HG02763 (cell line): ENCODE measurements at regions not wholly inside any gene's neighbourhood (a gene's known extent, or its start where the extent isn't known, plus 50 kb on each side); places are given as distances from the start of the nearest gene placed in this dataset.

Experiments
- ATAC-seq: cut with Tn5 transposase; IDR thresholded peaks from one replicate; pipeline ENCODE4 v1.9.1; 2021; ENCODE audit warnings: mild to moderate bottlenecking, moderate library complexity; ENCODE audit not compliant: unreplicated experiment

DNA sequence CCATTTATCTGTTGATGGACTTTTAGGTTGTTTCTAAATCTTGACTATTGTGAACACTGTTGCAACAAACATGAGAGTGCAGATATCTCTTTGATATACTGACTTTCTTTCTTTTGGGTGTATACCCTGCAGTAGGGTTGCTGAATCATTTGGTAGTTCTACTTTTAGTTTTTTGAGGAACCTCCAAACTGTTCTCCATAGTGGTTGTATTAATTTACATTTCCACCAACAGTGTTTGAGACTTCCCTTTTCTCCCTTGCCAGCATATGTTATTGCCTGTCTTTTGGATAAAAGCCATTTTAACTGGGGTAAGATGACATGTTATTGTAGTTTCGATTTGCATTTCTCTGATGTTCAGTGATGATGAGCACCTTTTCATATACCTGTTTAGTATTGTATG is 330.0 kb downstream of the DDX10 start:
- ATAC-seq, result no peak

DNA sequence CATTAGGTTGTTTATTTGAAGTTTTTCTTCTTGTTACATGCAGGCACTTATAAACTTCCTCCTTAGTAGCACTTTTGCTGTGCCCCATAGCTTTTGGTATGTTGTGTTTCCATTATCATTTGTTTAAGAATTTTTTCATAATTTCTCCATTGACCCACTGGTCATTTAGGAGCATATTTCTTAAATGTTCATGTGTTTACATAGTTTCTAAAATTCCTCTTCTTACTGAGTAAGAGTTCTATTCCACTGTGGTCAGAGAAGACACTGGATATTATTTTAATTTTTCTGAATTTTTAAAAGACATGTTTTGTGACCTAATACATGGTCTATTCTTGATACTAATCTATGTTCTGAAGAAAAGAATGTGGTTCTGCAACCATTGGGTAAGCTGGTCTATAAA is 333.0 kb downstream of the DDX10 start:
- no peak for ATAC-seq

DNA sequence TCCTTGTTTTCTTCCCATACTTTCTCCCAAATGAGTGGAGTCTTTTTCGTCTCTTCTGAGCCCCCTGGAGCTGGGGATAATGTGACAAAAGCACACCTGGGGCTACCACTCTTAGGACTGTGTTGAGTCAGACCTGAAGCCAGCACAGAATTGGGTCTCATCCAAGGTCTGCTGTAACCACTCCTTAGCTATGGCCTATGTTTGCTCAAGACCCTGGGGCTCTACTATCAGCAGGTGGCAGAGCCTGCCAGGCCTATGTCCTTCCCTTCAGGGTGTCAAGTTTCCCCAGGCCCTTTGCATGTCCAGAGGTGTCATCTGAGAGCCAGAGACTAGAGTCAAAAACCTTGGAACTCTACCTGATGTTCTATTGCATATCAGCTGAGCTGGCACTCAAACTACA is 335.7 kb downstream of the DDX10 start:
- ATAC-seq, result no peak

DNA sequence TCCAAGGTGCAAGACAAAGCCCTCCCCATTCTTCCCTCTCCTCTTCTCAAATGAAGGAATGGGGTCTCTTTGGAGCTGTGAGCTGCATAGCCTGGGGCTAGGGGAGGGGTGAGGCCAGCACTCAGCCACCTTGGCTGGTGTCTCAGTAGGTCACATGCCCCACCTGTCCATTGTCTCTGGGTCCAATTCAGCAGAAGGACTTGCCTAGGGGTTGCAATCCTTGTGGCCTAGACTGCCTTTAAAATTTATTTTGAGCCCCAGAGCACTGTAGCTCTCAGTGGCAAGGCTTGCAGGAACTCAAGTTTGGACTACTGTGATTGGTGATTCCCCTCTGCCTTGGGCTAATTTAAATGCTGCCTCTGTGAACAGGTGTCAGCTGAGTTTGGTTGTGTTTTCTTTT is 336.7 kb downstream of the DDX10 start:
- ATAC-seq, result no peak

DNA sequence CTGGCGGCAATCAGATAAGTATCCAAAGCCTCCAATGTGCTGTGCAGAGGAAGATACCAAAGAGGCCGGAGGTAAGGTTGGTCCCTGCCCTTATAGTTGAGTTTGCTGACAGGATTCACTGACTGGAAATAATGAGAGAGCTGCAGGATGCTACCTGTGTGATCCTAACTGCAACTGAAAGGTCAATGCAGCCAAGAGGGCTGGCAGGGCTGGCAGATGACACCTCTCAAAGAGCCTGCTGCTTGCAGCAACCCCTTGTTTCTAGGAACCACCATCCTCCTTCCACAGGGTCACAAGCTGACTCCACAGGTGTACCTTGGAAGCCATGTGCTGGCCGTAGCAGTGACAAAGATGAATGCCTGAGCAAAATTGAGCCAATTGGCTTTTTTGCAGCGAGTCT is 348.1 kb downstream of the DDX10 start:
- ATAC-seq, result no peak

DNA sequence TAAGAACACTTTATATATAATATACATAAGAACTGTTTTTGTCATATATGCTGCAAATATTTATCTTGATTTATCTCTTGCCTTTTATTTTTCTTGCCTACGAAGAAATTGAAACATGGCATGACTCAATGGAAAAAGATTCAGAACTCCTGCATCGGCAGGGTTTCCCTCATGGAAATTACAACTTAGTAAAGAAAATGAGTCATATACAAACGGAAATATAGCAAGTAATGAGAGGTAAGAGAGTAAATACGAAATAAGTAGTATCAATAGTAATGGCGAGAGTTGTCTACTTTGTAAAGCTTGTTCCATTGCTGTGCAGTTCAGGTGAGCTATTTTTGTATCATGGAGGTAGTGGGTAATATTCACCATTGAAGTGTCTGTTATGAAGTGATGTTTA is 350.4 kb downstream of the DDX10 start:
- no peak for ATAC-seq

DNA sequence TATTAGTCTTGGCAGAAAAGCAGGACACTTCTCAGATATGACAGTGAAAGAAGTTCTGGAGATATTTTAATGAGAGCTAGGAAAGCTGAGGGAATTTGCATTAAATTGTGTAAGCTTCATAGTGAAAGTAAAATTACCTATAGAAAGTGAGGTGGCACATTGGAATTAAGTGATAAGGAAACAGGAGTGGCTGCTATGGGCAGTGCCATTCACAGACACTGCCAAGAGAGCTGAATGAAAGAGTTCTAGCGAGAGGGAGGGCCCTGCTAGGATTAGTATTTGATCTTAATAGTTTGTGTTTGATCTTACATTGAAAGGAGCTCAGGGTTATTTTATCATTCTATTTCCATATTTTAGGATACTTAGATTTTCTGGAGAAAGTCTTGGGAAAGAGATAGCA is 351.9 kb downstream of the DDX10 start:
- ATAC-seq, result no peak

DNA sequence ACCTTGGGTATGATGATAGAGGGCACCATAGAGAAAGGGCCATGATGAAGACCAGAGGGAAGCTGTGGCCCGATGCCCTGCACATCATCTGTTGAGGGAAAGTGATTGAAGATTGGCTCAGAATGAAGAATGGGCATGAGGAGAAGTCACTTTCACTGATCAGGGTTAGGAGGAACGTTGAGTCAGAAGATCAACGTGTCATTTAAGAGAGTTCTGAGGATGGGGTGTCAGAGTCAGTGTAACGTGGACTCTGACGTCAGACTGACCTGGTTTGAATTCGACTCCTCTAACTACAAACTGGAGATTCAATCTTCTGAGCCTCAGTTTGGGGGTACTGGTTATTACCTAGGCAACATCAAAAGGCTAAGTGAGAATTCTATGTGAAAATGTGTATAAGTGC is 352.6 kb downstream of the DDX10 start:
- no peak for ATAC-seq

DNA sequence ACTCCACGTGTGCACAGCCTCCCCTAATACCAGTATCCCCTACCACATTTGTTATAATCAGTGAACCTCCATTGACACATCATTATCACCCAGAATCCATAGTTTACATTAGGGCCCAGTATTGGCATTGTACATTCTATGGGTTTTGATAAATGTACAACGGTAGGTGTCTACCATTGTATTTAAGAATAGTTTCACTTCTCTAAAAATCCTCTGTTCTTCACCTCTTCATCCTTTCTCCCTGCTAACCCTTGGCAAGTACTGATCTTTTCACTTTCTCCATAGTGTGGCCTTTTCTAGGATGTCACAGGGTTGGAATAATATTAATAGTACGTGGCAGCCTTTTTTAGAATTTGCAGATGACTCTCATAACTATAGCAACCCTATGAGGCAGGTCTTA is 353.8 kb downstream of the DDX10 start:
- no peak for ATAC-seq

DNA sequence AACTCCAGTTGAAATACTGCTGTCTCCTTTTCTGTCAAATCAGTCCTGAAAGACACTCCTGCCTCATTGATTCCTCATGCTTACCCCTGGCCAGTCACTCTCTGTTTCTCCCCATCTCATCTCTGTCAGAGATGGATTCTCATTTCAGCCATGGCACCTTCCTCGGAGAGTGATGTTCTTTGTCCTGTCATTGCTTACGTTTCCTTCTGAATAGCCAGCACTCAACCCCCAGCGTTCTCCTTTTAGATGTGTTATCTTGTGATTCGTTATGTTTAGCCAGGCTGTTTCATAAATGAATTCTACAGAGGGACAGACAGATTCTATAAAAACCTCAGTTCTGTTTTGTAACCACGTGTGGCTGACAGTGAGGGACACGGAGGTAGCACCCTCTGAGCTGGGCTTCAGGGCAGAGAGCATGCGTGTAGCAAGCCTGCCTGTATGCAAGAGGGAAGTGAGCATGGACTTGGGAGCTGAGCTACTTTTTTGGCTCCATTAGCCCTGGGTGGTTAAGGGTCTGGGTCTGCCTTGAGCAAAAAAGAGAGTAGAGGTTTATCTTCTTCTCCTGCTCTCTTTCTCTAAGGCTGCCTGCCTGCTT is 354.6 kb downstream of the DDX10 start:
- ATAC-seq, result no peak

DNA sequence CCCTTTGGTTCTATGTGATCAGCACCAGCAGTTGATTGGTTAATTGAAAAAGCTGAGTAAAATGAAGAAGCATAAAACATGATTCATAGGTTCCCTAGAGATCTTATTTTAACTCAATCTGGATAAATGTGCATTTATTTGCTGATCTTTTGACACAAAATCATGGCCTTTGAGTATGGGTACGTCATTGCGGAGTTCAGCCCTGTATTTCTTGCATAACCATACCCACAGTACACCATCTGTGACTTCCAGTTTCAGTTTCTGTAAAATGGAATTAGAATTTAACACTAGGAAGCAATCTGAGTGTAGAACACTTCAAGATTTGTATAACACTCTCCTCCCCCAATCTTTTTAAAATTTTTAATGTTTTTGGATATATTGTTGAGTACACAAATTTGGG is 358.2 kb downstream of the DDX10 start:
- no peak for ATAC-seq

DNA sequence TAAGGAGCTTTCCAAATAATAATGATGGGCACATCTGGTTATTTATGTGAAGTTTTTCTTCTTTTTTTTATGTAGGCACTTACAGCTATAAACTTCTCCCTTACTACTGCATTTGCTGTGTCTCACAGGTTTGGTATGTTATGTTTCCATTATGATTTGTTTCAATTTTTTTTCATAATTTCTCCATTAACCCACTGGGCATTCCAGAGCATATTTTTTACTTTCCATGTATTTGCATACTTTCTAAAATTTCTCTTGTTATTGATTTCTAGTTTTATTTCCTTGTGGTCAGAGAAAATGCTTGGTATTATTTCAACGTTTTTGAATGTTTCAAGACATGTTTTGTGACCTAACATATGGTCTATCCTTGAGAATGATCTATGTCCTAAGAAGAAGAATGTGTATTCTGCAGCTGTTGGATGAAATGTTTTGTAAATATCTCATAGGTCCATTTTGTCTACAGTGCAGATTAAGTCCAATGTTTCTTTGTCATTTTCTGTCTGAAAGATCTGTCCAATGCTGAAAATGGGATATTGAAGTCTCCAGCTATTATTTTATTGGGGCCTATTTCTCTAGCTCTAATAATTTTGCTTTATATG is 362.1 kb downstream of the DDX10 start:
- no peak for ATAC-seq

DNA sequence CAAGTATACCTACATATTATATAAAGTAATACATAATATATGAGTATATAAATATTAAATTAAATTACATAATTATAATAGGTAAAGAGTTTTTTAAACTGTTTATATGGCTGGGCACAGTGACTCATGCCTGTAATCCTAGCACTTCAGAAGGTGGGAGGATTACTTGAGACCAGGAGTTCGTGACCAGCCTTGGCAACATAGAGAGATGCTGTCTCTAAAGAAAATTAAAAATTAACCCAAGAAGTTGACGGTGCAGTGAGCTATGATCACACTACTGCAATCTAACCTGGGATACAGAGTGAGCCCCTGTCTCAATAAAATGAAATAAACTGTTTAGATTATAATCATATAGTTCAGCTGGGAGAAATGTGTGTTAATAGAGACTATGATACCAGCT is 363.0 kb downstream of the DDX10 start:
- ATAC-seq, result no peak

DNA sequence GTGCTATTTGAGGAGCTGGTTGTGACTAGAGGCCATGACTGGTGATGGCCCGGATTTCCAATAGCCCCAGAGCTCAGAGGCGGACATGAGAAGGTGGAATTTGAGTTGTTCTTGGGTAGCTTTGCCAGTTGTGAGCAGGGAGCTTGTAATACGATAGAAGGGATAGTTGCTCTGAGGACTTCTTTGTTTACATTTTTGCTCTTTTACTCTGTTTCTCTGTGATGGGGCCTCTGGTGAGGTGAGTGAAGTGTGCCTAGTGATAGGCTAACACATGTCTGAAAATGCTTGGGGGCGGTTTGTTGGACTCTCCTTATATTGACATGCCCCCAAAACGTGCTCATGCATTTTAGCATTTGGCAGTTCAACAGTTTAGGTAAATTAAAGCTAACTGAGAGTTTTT is 365.1 kb downstream of the DDX10 start:
- ATAC-seq, result no peak

DNA sequence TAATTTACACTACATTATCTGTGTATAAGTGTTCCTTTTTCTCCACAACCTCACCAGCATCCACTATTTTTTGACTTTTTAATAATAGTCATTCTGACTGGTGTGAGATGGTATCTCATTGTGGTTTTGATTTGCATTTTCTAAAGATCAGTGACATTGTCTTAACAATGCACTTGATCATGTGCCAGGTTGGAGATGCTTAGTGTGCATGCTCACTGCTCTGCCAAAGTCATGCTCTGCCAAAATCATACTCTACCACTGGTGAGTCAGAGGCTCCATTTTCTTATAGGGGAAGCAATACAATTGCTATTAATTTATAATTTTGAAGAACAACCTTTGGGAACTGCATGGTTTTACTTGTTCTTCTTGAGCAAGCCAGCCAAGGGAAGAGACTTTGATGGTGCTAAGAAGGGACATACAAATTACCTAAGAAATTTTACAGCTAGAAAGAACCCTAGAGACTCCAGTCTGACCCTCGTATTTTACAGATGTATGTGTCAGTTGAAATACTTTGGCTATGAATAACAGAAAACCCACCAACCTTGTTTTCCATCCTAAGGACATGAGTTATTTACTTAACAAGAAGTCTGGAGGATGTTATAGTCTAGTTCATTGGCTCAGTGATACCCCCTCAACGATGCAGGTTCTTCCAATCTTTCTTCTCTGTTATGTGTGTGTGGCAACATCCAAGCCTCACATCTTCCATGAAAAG is 368.9 kb downstream of the DDX10 start:
- ATAC-seq, result no peak

DNA sequence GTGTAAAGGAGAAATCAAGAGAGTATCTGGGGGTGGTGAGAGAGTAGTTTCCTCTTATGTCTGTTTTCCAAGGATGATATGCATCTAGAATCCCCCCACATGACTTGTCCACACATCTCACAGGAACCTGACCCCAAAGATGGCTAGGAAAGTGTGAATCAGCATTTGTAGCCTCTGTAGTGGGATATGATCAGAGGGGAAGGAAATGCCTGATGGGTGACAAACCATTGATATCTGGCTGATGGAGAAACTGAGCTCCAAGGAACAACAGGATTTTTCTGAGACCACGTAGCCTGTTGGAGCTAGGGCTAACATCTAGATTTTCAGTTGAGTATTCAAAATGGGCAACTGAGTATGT is 369.4 kb downstream of the DDX10 start:
- ATAC-seq, result no peak

DNA sequence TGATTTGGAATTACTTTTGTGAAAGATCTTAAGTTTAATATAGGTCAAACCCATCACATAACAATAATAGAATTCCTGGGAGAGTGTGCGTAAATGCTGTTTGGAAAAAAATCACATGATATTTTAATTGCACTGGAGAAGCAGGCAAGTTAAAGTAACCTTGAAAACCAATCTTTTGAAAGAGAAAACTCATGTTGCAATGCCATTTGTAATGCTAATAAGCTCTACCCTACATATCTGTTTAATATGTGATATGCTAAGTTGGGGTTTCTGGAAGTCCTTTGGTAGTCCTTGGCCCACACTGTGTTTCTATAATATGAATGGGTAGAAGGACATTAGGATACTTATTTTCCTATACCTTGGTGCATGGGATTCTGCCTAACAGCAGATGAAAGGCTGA is 370.4 kb downstream of the DDX10 start:
- no peak for ATAC-seq

DNA sequence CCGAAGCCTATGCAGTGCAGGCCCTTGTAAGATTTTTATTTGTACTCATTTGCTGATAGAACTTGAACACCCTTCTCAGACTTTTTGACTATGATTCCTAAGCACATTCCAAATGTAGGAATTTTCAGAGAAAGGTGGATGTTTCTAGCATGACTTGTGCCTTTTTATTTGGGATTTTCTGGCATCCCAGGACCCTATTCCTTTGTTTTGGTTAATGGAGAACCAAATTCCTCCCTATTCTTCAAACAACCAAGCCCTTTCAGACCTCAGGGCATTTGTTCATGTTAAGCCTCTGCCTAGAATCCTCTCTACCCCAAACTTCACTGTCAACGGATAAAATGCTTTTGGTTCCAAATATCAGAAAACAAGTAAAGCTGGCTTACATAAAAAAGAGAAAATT is 371.1 kb downstream of the DDX10 start:
- ATAC-seq, result no peak

DNA sequence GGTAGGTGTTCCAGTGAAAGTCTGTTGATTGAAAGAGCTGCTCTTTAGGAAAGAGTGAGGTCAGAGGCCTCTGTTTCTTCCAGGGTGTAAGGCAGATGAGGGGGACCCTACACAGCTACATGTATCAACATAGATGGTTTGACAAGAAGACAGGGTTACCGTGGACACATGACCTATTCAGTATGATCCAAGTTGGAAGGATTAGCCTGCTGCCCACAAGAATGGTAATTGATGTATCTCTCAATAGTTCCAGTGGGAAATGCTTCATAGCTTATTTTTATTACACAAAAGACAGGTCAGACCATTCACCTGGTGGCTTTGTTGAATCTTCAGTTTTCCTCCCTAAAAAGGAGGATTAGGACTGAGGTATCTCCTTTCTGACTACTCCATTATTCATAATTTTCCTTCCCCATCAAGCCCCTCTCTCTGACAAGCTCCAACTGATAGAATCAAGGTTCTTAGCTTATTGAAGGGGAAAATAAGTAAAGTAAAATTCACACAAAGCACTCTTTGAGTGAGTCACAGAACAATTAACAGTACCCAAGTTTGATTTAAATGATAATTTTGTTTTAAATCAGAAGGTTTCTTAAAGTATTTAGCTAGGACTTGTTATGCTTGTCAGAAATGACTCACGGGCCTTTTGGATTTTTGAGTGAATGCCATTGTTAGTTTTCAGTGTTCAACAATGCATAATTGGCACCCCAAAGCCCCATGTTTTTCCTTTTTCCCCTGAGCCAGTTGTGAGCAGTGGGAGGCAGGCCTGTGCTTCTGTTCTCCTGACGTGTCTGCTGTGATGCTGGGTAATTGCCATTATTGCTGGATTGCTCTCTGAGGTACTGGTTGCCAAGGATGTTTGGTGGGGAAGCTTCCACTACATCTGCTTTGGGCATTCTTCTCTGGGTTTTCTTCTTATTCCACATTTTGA is 373.2 kb downstream of the DDX10 start:
- ATAC-seq, result no peak

DNA sequence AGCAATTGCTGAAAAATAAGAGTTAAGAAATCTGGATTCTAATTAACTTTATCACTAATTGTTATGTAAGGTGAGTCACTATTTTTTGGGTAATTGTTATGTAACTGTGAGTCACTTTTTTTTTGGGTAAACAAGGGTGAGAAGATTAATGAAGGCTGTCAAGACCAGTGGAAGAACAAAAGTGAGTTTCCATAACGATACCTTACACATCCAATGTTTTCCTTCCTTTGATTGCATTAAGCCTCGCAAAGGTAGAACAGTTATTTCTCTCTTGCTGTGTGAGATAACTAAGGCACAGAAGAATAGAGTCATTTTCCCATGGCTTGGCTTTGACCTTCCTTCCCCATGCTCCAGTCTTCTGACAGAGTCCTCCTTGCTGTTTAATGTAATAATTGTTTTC is 374.7 kb downstream of the DDX10 start:
- ATAC-seq, result no peak

DNA sequence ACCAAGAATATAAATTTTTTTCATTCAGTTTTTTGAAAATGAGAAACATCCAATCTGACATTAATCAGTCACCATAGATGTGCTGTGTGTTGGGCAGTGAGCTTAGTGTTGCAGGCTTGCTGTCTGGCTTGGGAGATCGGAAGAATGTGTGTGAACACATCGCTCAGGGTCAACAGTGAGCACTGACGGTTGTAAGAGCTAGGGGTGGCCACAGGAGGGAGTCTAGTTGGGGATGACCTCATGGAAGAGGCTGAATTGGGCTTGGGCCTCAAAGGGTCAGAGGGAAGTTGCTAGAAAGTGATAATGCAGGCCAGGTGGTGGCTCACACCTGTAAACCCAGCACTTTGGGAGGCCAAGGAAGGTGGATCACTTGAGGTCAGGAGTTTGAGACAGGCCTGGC is 375.4 kb downstream of the DDX10 start:
- ATAC-seq, result no peak

DNA sequence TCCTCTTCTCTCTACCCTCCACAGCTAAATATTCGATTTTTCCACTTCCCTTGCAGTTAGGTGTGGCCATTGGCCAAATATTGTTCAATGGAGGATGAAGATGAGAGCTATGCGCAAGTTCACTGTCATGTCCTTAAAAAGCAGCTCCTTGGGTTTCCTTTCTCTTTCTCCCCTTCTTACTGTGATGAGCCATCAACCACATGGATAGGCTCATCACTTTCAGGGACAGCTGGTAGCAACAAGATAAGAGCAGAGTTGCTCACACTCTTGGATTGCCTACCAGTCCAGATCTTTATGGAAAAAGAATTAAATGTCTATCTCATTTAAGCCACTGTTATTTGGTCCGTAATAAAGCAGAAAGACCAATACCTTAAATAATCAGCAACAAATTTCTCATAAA is 377.0 kb downstream of the DDX10 start:
- no peak for ATAC-seq
